OCI-LY7 (cell line): ENCODE measurements at regions not wholly inside any gene's neighbourhood (a gene's known extent, or its start where the extent isn't known, plus 50 kb on each side); places are given as distances from the start of the nearest gene placed in this dataset.

ENCODE experiments used
- CTCF ChIP-seq: fragments of 200-600 bp; sonication (generic); conservative IDR thresholded peaks from 2 replicates; pipeline ENCODE4 v1.5.1; 2014; ENCODE audit warnings: mild to moderate bottlenecking, antibody characterized with exemption, low read length, moderate library complexity, mixed read lengths
- EZH2phosphoT487 ChIP-seq: fragments of 200-600 bp; sonication (generic); IDR thresholded peaks from 2 replicates; pipeline ENCODE4 v1.6.1; 2018; ENCODE audit warnings: low read depth, borderline replicate concordance, mild to moderate bottlenecking, mixed run types, antibody characterized with exemption, low read length, moderate library complexity, mixed read lengths

- TF ChIP-seq EZH2phosphoT487 (no peak), CTCF (no peak)
Observed at GRCh38 chr3:106617276-106617675, 748.5 kb upstream of the CBLB start.
